HL-60 (cell line): ENCODE measurements at regions not wholly inside any gene's neighbourhood (a gene's known extent, or its start where the extent isn't known, plus 50 kb on each side); places are given as distances from the start of the nearest gene placed in this dataset.

Experiments
- POLR2AphosphoS5 ChIP-seq: IDR thresholded peaks from 2 replicates; pipeline ENCODE4 v1.6.1; 2012; ENCODE audit warnings: low read depth
- SPI1 ChIP-seq: IDR thresholded peaks from 2 replicates; pipeline ENCODE4 v1.6.1; 2012; ENCODE audit warnings: low read depth, mild to moderate bottlenecking, borderline replicate concordance
- TF ChIP-seq, protein P1 (sequence below): IDR thresholded peaks from one replicate; pipeline ENCODE4 v1.5.1; 2011; ENCODE audit warnings: low read length, control low read depth, inconsistent platforms; ENCODE audit not compliant: insufficient read depth

DNA sequence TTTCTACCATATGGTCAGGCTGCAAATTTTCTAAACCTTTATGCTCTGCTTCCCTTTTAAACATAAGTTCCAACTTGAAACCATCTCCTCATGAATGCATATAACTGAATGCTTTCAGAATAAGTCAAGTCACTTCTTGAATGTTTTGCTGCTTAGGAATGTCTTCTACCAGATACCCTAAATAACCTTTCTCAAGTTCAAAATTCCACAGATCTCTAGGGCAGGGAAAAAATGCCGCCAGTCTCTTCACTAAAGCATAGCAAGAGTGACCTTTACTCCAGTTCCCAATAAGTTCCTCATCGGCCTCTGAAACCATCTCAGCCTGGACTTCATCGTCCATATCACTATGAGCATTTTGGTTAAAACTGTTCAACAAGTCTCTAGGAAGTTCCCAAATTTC, 1011.2 kb upstream of the CITED2 start:
- TF ChIP-seq, protein P1, sequence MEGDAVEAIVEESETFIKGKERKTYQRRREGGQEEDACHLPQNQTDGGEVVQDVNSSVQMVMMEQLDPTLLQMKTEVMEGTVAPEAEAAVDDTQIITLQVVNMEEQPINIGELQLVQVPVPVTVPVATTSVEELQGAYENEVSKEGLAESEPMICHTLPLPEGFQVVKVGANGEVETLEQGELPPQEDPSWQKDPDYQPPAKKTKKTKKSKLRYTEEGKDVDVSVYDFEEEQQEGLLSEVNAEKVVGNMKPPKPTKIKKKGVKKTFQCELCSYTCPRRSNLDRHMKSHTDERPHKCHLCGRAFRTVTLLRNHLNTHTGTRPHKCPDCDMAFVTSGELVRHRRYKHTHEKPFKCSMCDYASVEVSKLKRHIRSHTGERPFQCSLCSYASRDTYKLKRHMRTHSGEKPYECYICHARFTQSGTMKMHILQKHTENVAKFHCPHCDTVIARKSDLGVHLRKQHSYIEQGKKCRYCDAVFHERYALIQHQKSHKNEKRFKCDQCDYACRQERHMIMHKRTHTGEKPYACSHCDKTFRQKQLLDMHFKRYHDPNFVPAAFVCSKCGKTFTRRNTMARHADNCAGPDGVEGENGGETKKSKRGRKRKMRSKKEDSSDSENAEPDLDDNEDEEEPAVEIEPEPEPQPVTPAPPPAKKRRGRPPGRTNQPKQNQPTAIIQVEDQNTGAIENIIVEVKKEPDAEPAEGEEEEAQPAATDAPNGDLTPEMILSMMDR: no peak
- TF ChIP-seq POLR2AphosphoS5: no peak
- TF ChIP-seq SPI1: no peak
